Tibial nerve (tissue), 4 donors: ENCODE measurements at regions not wholly inside any gene's neighbourhood (a gene's known extent, or its start where the extent isn't known, plus 50 kb on each side); places are given as distances from the start of the nearest gene placed in this dataset.
"Not testable (repeated sequence)": the region's sequence is repeated elsewhere in the genome, so short reads cannot be mapped to it uniquely, and the experiment has no call there.

Source experiments
- DNase-seq, 2 donors: peaks; one replicate each; pipeline ENCODE4 v3.0.0-alpha.2; 2019; ENCODE audit warnings: low spot score in 2 of 2
- H3K27ac ChIP-seq, 4 donors: fragments of 200-600 bp; sonication (generic) in 3 of 4; one replicate each; pipeline ENCODE4 v1.5.1; 2017 to 2019; ENCODE audit warnings: mild to moderate bottlenecking in 1 of 4
- H3K27me3 ChIP-seq, 2 donors: fragments of 200-600 bp; sonication (generic) in 1 of 2; one replicate each; pipeline versions ENCODE4 v1.5.1 to v1.6.0; 2017 to 2019
- H3K36me3 ChIP-seq, 3 donors: fragments of 200-600 bp; sonication (generic); one replicate each; pipeline ENCODE4 v1.5.1; 2018 to 2019
- H3K4me1 ChIP-seq, 4 donors: fragments of 200-600 bp; sonication (generic) in 3 of 4; one replicate each; pipeline ENCODE4 v1.5.1; 2017 to 2019
- H3K4me3 ChIP-seq, 4 donors: fragments of 200-600 bp; sonication (generic) in 3 of 4; one replicate each; pipeline ENCODE4 v1.5.1; 2017 to 2019; ENCODE audit warnings: mild to moderate bottlenecking in 1 of 4, moderate library complexity in 1 of 4
- H3K9me3 ChIP-seq, 4 donors: fragments of 200-600 bp; sonication (generic) in 3 of 4; one replicate each; pipeline ENCODE4 v1.5.1; 2017 to 2019
- EP300 ChIP-seq, 2 donors: sonication (generic); formaldehyde crosslinking; IDR thresholded peaks; one replicate each; pipeline ENCODE4 v1.6.1; 2017; ENCODE audit warnings: antibody characterized with exemption in 2 of 2, mild to moderate bottlenecking in 1 of 2
- POLR2A ChIP-seq, 2 donors: fragments of 450-650 bp; IDR thresholded peaks; one replicate each; pipeline ENCODE4 v1.6.1; 2017; ENCODE audit warnings: antibody characterized with exemption in 2 of 2, mild to moderate bottlenecking in 2 of 2, moderate library complexity in 2 of 2
- WGBS, 2 donors: methylation state at CpG; one replicate each; pipeline ENCODE4 v1.1.5; 2018; 5-methylcytosine and 5-hydroxymethylcytosine counted together
- TF ChIP-seq, protein P1 (sequence below), 5 experiments: fragments of 200-600 bp in 3 of 5; fragments of 450-650 bp in 2 of 5; sonication (generic) in 3 of 5; IDR thresholded peaks; one replicate each; pipeline ENCODE4 v1.5.1; 2016 to 2019; ENCODE audit warnings: antibody characterized with exemption in 5 of 5, mild to moderate bottlenecking in 3 of 5, moderate library complexity in 2 of 5

DNA sequence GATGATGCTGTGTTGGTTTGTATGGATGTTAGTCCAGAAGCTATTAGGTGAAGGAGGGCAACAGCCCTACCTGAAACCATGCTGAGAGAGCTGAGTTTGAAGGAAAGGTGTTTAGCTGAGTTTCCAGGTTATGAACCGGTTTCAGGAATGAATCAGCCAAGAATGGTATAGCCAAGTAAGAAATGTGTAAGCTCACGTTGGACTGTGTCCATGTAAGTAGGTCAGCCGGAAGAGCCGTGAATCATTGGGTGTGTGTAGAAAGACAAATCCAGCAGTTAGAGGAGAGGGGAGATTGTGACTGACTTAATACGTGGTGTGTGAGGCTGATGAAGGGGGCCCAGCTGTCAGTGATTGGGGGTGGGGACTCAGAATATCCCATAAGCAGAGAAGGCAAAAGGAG lies 77.2 kb upstream of the SPIN4 start:
- Histone ChIP-seq H3K9me3 (no peaks in the 10 kb centered on the region), H3K27ac (no peak overlapping the region), H3K4me1 (no peaks in the 10 kb centered on the region), H3K27me3 (no peaks in the 10 kb centered on the region), H3K4me3 (no peak overlapping the region), H3K36me3 (peaks cover 0 to 55% (median 0%) of the 10 kb centered on the region in 3 donors)
- WGBS, 2 donors, result 86 to 98% methylated on average over 5 of the region's 5 CpGs
- DNase-seq, result no peak
- TF ChIP-seq POLR2A (IDR thresholded peaks at IDR 0.05), result no peak
- TF ChIP-seq, protein P1, sequence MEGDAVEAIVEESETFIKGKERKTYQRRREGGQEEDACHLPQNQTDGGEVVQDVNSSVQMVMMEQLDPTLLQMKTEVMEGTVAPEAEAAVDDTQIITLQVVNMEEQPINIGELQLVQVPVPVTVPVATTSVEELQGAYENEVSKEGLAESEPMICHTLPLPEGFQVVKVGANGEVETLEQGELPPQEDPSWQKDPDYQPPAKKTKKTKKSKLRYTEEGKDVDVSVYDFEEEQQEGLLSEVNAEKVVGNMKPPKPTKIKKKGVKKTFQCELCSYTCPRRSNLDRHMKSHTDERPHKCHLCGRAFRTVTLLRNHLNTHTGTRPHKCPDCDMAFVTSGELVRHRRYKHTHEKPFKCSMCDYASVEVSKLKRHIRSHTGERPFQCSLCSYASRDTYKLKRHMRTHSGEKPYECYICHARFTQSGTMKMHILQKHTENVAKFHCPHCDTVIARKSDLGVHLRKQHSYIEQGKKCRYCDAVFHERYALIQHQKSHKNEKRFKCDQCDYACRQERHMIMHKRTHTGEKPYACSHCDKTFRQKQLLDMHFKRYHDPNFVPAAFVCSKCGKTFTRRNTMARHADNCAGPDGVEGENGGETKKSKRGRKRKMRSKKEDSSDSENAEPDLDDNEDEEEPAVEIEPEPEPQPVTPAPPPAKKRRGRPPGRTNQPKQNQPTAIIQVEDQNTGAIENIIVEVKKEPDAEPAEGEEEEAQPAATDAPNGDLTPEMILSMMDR (IDR thresholded peaks at IDR 0.05), result no peak
- TF ChIP-seq EP300 (IDR thresholded peaks at IDR 0.05), result no peak

DNA sequence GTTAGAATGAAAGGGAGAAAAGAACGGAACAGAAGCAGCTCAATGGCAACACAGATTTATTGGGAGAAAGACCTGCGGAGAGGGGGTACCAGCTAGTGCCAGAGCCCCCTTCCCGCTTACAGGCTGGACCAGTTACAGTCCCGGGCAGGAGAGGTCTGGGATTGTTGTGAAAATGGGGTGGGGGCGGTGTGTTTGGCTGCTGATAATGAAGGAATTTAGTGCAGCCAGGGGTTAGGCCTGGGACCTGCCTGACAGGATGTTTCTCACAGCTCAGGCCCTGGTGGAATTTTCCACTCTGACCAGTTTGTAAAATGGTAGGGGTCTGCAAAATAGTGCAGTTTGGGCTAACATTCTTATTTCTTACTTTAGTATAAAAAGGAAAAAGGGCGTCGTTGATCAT lies 75.4 kb upstream of the SPIN4 start:
- 83 to 85% methylated on average over 7 of the region's 7 CpGs for WGBS, 2 donors
- TF ChIP-seq POLR2A (IDR thresholded peaks at IDR 0.05), result no peak
- no peak for TF ChIP-seq EP300 (IDR thresholded peaks at IDR 0.05)
- TF ChIP-seq, protein P1 (IDR thresholded peaks at IDR 0.05), result no peak
- no peaks in the 10 kb centered on the region for H3K4me1 ChIP-seq
- H3K9me3 ChIP-seq, result no peaks in the 10 kb centered on the region
- H3K4me3 ChIP-seq, result no peak overlapping the region
- peaks cover 0 to 47% (median 0%) of the 10 kb centered on the region in 3 donors for H3K36me3 ChIP-seq
- H3K27ac ChIP-seq, result no peak overlapping the region
- no peaks in the 10 kb centered on the region for H3K27me3 ChIP-seq
- no peak for DNase-seq

- TF ChIP-seq EP300 (IDR thresholded peaks at IDR 0.05), result no peak
- no peak for TF ChIP-seq POLR2A (IDR thresholded peaks at IDR 0.05)
- H3K27me3 ChIP-seq, result no peaks in the 10 kb centered on the region
- no peak overlapping the region for H3K4me3 ChIP-seq
- no peak overlapping the region for H3K27ac ChIP-seq
- no peaks in the 10 kb centered on the region for H3K9me3 ChIP-seq
- peaks cover 0 to 36% (median 0%) of the 10 kb centered on the region in 3 donors for H3K36me3 ChIP-seq
- DNase-seq, result no peak
- no peaks in the 10 kb centered on the region for H3K4me1 ChIP-seq
Observed at GRCh38 chrX:63424063-63424462, 72.9 kb upstream of the SPIN4 start.

- Histone ChIP-seq H3K36me3 (peaks cover 0 to 10% (median 0%) of the 10 kb centered on the region in 3 donors), H3K27me3 (no peaks in the 10 kb centered on the region), H3K4me3 (no peak overlapping the region), H3K9me3 (no peaks in the 10 kb centered on the region), H3K27ac (no peak overlapping the region), H3K4me1 (no peaks in the 10 kb centered on the region)
- TF ChIP-seq POLR2A (IDR thresholded peaks at IDR 0.05) (no peak), EP300 (IDR thresholded peaks at IDR 0.05) (no peak)
- TF ChIP-seq, protein P1 (IDR thresholded peaks at IDR 0.05), result no peak
- DNase-seq, result no peak
Observed at GRCh38 chrX:63421411-63421810, 70.3 kb upstream of the SPIN4 start.

DNA sequence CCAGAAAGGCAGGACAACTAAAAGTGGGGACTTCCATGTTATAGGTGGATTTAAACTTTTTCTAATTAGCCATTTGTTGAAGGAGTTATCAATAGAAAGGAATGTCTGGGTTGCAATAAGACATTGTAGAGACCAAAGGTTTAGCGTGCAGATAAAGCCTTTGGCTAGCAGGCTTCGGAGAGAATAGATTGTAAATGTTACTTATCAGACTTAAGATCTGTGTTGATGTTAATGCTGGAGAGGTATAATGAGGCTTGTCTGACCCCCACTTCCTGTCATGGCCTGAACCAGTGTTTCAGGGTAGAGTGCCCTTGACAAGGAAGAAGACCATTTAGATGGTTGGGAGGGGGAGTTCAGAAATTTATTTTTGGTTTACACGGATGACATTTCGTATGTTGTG lies 67.1 kb upstream of the SPIN4 start:
- no peaks in the 10 kb centered on the region for H3K9me3 ChIP-seq
- no peak overlapping the region for H3K27ac ChIP-seq
- no peaks in the 10 kb centered on the region for H3K27me3 ChIP-seq
- H3K4me1 ChIP-seq, result no peaks in the 10 kb centered on the region
- DNase-seq, result no peak
- no peaks in the 10 kb centered on the region for H3K36me3 ChIP-seq
- no peak overlapping the region for H3K4me3 ChIP-seq
- 87 to 88% methylated on average over 4 of the region's 4 CpGs for WGBS, 2 donors
- TF ChIP-seq POLR2A (IDR thresholded peaks at IDR 0.05) (no peak), EP300 (IDR thresholded peaks at IDR 0.05) (no peak)
- TF ChIP-seq, protein P1 (IDR thresholded peaks at IDR 0.05), result no peak

DNA sequence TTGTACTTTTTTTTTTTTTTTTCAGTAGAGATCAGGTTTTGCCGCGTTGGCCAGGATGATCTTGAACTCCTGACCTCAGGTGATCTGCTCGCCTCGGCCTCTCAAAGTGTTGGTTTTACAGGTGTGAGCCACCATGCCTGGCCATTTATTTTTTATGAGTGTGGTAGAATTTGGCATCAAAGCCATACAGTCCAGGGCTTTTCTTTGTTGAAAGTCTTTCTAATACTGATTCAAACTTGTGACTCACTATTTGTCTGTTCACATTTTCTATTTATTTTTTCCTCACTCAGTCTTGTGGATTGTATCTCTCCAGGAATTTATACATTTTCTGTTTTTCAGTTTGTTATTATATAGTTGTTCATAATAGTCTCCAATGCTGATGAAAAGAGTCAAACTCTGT lies 66.5 kb upstream of the SPIN4 start:
- Histone ChIP-seq H3K9me3 (no peaks in the 10 kb centered on the region), H3K36me3 (no peaks in the 10 kb centered on the region), H3K27me3 (no peaks in the 10 kb centered on the region), H3K4me1 (no peaks in the 10 kb centered on the region), H3K4me3 (no peak overlapping the region), H3K27ac (no peak overlapping the region)
- TF ChIP-seq POLR2A (IDR thresholded peaks at IDR 0.05), result no peak
- TF ChIP-seq, protein P1 (IDR thresholded peaks at IDR 0.05), result no peak
- TF ChIP-seq EP300 (IDR thresholded peaks at IDR 0.05), result no peak
- 92 to 100% methylated on average over 4 of the region's 4 CpGs for WGBS, 2 donors
- no peak for DNase-seq

- H3K9me3 ChIP-seq, H3K27ac ChIP-seq, H3K36me3 ChIP-seq, H3K27me3 ChIP-seq, H3K4me3 ChIP-seq, H3K4me1 ChIP-seq, DNase-seq: not testable (repeated sequence)
- WGBS, 2 donors, result 85 to 97% methylated on average over 7 of the region's 7 CpGs
Observed at GRCh38 chrX:63409934-63410333, 58.8 kb upstream of the SPIN4 start.
